Endothelial cell (in vitro differentiated cells): ENCODE measurements at regions not wholly inside any gene's neighbourhood (a gene's known extent, or its start where the extent isn't known, plus 50 kb on each side); places are given as distances from the start of the nearest gene placed in this dataset.

ENCODE experiments used
- DNase-seq: peaks from one replicate; pipeline ENCODE4 v3.0.0; 2021; ENCODE audit warnings: low spot score
- H3K27ac Mint-ChIP-seq: one replicate; pipeline ENCODE4 v1.8.0; 2021; ENCODE audit warnings: mixed read lengths, inconsistent platforms; ENCODE audit not compliant: unreplicated experiment
- H3K27me3 Mint-ChIP-seq: one replicate; pipeline ENCODE4 v1.8.0; 2021; ENCODE audit warnings: mild to moderate bottlenecking, moderate library complexity, mixed read lengths, inconsistent platforms; ENCODE audit not compliant: unreplicated experiment
- H3K36me3 Mint-ChIP-seq: one replicate; pipeline ENCODE4 v1.8.0; 2021; ENCODE audit warnings: mild to moderate bottlenecking, low read depth, mixed read lengths, inconsistent platforms; ENCODE audit not compliant: unreplicated experiment
- H3K4me1 Mint-ChIP-seq: one replicate; pipeline ENCODE4 v1.8.0; 2021; ENCODE audit warnings: mild to moderate bottlenecking, mixed read lengths, inconsistent platforms; ENCODE audit not compliant: unreplicated experiment
- H3K4me3 Mint-ChIP-seq: one replicate; pipeline ENCODE4 v1.8.0; 2021; ENCODE audit warnings: mild to moderate bottlenecking, mixed read lengths, inconsistent platforms; ENCODE audit not compliant: unreplicated experiment
- H3K9me3 Mint-ChIP-seq: one replicate; pipeline ENCODE4 v1.8.0; 2021; ENCODE audit warnings: mixed read lengths, inconsistent platforms; ENCODE audit not compliant: unreplicated experiment
- TF ChIP-seq, protein P1 (sequence below): fragments of 200-600 bp; sonication (generic); IDR thresholded peaks from one replicate; pipeline ENCODE4 v1.5.0; 2021; ENCODE audit warnings: antibody characterized with exemption; ENCODE audit not compliant: unreplicated experiment

DNA sequence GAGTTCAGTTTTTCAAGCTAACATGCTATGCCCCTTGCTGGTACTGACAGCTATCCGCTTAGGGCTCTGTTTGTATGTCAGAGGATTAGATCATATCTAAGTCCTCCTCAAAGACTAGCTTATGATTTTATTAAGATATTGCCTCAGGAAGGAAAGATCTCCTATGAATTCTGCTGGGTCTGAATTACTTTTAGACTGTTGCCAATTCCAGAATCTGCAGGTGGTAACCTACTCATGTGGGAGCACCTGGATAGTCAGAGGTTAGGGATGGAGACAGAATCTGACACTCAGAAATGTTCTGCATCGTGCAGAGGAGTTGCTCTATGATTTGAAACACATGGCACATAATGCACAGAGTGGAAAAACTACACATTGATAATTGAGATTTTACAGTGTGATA is 843.4 kb downstream of the SLC6A15 start:
- H3K27me3 Mint-ChIP-seq, result peaks cover 1% of the 10 kb centered on the region
- no peak overlapping the region for H3K27ac Mint-ChIP-seq
- H3K4me3 Mint-ChIP-seq, result no peak overlapping the region
- H3K36me3 Mint-ChIP-seq, result no peaks in the 10 kb centered on the region
- H3K9me3 Mint-ChIP-seq, result no peaks in the 10 kb centered on the region
- H3K4me1 Mint-ChIP-seq, result no peaks in the 10 kb centered on the region
- no peak for DNase-seq
- TF ChIP-seq, protein P1, sequence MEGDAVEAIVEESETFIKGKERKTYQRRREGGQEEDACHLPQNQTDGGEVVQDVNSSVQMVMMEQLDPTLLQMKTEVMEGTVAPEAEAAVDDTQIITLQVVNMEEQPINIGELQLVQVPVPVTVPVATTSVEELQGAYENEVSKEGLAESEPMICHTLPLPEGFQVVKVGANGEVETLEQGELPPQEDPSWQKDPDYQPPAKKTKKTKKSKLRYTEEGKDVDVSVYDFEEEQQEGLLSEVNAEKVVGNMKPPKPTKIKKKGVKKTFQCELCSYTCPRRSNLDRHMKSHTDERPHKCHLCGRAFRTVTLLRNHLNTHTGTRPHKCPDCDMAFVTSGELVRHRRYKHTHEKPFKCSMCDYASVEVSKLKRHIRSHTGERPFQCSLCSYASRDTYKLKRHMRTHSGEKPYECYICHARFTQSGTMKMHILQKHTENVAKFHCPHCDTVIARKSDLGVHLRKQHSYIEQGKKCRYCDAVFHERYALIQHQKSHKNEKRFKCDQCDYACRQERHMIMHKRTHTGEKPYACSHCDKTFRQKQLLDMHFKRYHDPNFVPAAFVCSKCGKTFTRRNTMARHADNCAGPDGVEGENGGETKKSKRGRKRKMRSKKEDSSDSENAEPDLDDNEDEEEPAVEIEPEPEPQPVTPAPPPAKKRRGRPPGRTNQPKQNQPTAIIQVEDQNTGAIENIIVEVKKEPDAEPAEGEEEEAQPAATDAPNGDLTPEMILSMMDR, result no peak

DNA sequence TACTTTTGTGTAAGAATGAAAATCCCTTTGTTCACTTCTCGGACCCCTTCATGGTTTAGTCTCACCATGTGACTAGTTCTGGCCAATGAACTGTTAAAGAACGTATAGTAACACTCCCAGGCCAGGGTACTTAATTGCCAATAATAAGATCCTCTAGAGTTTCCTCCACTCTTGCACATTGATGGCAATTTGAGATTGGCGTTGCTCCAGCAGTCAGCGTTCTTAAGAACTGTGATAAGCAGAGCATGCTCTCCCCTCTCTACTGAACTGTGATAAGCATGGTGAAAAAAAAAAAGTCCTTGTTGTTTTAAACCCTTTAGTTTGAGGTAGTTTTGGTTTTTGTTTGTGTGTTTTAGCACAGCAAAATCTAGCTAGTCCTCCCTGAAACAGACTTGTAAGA is 854.5 kb downstream of the SLC6A15 start:
- Mint-ChIP-seq H3K27me3 (no peaks in the 10 kb centered on the region), H3K27ac (no peak overlapping the region), H3K4me3 (no peak overlapping the region), H3K36me3 (no peaks in the 10 kb centered on the region), H3K4me1 (no peaks in the 10 kb centered on the region), H3K9me3 (no peaks in the 10 kb centered on the region)
- TF ChIP-seq, protein P1, result no peak
- DNase-seq, result no peak

DNA sequence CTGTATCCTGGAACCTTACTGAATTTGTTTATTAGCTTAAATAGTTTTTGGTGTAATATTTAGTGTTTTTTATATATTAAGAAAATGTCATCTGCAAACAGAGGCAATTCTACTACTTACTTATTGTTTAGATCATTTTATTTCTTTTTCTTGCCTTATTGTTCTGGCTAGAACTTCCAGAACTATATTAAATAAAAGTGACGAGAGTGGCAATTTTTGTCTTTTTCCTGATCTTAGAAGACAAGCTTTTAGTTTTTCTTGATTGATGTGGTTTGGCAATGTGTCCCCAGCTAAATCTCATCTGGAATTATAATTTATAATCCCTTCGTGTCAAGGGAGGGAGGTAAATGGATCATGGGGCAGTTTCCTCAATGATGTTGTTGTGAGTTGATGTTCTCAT is 857.8 kb downstream of the SLC6A15 start:
- TF ChIP-seq, protein P1, result no peak

DNA sequence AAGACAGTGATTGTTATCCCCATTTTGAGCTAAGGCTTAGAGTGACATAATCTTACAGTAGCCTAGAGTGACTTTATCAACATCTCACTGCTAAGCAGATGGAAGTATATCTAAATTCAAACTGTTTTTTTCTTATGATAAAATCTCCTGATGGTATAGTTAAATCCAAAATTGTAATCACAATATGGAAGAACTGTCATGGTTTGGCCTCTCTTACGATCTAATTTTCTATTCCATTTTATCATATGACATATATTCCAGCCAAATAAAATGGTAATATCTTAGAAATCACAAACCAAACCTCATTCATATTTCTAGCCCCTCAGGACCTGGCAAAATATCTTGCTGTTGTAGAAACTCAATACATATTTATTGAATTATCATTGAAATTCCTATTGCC is 864.7 kb downstream of the SLC6A15 start:
- Mint-ChIP-seq H3K27me3 (no peaks in the 10 kb centered on the region), H3K9me3 (no peaks in the 10 kb centered on the region), H3K4me3 (no peak overlapping the region), H3K36me3 (no peaks in the 10 kb centered on the region), H3K4me1 (no peaks in the 10 kb centered on the region), H3K27ac (no peak overlapping the region)
- no peak for DNase-seq
- TF ChIP-seq, protein P1, result no peak

More for the DNA sequence above, 857.8 kb downstream of the SLC6A15 start:
- DNase-seq, result no peak
- Mint-ChIP-seq H3K27ac (no peak overlapping the region), H3K27me3 (no peaks in the 10 kb centered on the region), H3K9me3 (no peaks in the 10 kb centered on the region), H3K36me3 (no peaks in the 10 kb centered on the region), H3K4me1 (no peaks in the 10 kb centered on the region), H3K4me3 (no peak overlapping the region)

DNA sequence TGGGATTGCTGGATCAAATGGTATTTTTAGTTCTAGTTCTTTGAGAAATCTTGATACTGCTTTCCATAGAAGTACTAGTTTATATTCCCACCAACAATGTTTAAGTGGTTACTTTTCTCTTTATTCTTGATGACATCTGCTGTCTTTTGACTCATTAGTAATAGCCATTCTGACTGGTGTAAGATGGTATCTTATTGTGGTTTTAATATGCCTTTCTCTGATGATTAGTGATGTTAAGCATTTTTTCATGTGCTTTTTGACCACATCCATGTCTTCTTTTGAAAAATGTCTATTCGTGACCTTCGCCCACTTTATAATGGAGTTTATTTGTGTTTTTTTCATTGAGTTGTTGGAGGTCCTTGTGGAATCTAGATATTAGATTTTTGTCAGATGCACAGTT is 865.7 kb downstream of the SLC6A15 start:
- Mint-ChIP-seq H3K27ac (no peak overlapping the region), H3K36me3 (no peaks in the 10 kb centered on the region), H3K4me1 (no peaks in the 10 kb centered on the region), H3K9me3 (no peaks in the 10 kb centered on the region), H3K27me3 (no peaks in the 10 kb centered on the region), H3K4me3 (no peak overlapping the region)
- TF ChIP-seq, protein P1, result no peak
- no peak for DNase-seq
